Ishikawa (cell line): ENCODE measurements at regions not wholly inside any gene's neighbourhood (a gene's known extent, or its start where the extent isn't known, plus 50 kb on each side); places are given as distances from the start of the nearest gene placed in this dataset.

Experiments
- CEBPB ChIP-seq: IDR thresholded peaks from 2 replicates; pipeline ENCODE4 v1.6.1; 2012
- NFIC ChIP-seq: IDR thresholded peaks from 2 replicates; pipeline ENCODE4 v1.6.1; 2012
- RAD21 ChIP-seq: IDR thresholded peaks from 2 replicates; pipeline ENCODE4 v1.6.1; 2012; ENCODE audit warnings: low read depth
- TAF1 ChIP-seq: IDR thresholded peaks from 2 replicates; pipeline ENCODE4 v1.6.1; 2012; ENCODE audit warnings: low read depth, mild to moderate bottlenecking
- TCF12 ChIP-seq: IDR thresholded peaks from 2 replicates; pipeline ENCODE4 v1.6.1; 2012; ENCODE audit warnings: low read depth
- TEAD4 ChIP-seq: IDR thresholded peaks from 2 replicates; pipeline ENCODE4 v1.6.1; 2012
- TF ChIP-seq, protein P1 (sequence below): IDR thresholded peaks from 2 replicates; pipeline ENCODE4 v1.6.1; 2012

DNA sequence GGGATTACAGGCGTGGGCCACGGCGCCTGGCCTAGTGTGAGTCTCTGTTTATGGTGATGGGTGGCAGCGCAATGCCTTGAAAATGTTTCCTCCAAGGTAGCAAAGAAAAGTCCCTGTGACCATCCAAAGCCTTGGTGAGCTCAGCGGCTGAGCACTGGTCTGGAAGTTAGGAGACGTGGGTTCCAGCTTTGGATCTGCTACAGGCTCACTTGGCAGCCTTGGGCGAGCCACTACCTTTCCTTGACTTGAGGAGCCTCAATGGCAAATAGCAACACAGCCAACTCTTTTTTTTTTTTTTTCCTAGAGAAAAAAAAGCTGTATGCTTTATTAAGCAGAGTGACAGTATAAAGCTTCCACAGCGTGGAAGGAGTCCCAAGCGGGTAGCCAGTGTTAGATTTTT lies 61.3 kb upstream of the RASD2 start:
- TF ChIP-seq RAD21 (no peak), TAF1 (no peak), TCF12 (no peak), CEBPB (no peak), NFIC (no peak), TEAD4 (no peak)
- TF ChIP-seq, protein P1, sequence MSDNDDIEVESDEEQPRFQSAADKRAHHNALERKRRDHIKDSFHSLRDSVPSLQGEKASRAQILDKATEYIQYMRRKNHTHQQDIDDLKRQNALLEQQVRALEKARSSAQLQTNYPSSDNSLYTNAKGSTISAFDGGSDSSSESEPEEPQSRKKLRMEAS = no peak
